GM19239 (cell line): ENCODE measurements at regions not wholly inside any gene's neighbourhood (a gene's known extent, or its start where the extent isn't known, plus 50 kb on each side); places are given as distances from the start of the nearest gene placed in this dataset.

ENCODE experiments used
- DNase-seq: peaks from one replicate; pipeline ENCODE4 v3.0.0; 2011; ENCODE audit warnings: low spot score; ENCODE audit not compliant: insufficient read length
- FAIRE-seq: peaks from 2 replicates; lab custom pipeline; 2011; peaks lifted over from hg19 to GRCh38; lab: Jason Lieb, UNC

DNA sequence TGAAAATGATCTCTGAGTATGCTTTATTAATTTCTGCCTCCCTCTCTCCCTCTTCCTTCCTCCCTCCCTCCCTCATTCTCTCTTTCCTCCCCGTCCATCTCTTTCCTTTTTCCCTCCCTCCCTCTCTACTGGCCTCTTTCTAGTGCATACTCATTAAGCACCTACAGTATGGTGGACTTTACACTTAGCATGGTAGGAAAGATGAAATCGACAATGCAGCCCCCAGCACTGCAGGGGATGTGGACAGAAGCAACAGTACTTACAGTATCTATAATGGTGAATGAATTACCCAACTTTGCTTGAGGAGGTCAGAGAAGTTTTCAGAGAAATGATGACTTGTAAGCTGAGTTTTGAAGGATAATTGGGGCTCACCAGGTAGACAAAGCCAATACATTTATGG lies 143.8 kb upstream of the RPS6KA3 start:
- FAIRE-seq, result peak; percentile 28
- no peak for DNase-seq

DNA sequence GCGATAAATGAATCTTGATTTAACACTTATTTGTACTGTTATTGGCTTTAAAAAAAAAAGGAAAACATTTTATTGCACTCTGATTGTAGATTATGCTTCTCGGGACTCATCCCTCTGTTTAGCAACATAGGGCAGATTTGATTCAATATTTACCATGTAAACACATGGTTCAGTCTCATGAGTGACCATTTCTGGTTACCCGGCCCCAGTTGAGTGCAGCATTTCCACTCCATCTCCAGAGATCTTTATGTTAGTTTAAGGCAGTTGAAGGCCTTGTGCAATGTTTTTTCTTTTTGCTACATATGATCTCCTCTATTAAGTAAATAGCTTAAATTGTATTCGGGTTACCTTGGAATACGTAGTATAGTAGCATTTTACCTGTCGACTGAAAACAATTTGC lies 143.3 kb upstream of the RPS6KA3 start:
- DNase-seq, result no peak

DNA sequence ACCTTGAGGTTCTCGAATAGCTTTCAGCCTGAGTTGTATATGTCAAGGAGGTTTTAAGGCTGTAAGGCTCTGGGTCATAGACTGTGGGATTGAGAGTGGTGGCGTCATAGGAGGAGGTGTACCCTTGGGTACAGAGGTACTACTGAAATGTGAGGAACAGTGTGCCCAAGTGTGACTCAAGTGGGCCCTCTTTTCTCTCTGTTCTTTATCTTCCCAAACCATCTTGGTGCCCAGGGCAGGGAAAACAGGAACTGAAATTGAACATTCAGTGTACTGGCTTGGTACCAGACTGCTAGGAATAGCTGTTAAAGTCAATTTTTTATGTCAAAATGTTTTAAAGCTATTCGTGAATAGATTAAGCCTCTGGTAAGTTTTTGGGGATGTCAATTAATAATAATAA lies 136.2 kb upstream of the RPS6KA3 start:
- no peak for FAIRE-seq

More for the DNA sequence above, 143.3 kb upstream of the RPS6KA3 start:
- FAIRE-seq, result no peak

DNA sequence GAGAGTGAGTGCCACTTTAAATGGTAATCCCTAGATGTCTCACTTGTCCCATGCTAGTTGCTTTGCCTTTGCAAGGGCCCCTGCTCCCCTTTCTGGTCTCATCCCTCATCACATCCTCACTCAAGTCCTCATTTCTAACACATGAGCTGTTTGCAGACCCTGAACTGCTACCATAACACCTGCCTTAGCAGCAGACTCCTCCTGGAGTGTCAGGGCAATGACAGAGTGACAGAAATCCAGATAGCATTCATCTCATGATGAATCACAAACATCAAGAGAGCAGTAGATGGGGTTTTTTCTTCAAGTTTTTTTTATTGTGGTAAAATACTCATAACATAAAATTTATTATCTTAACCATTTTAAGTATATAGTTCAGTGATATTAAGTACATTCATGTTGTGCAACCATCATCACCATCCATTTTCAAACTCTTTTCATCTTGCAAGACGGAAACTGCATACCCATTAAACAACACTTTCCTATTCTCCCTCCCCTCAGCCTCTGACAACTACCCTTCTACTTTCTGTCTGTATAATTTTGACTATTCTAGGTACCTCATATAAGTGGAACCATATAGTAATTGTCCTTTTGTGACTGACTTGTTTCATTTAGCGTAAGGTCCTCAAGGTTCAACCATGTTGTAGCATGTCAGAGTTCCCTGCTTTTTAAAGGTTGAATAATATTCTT lies 133.2 kb upstream of the RPS6KA3 start:
- DNase-seq (no peak), FAIRE-seq (peak; percentile 37)

More for the DNA sequence above, 136.2 kb upstream of the RPS6KA3 start:
- no peak for DNase-seq

DNA sequence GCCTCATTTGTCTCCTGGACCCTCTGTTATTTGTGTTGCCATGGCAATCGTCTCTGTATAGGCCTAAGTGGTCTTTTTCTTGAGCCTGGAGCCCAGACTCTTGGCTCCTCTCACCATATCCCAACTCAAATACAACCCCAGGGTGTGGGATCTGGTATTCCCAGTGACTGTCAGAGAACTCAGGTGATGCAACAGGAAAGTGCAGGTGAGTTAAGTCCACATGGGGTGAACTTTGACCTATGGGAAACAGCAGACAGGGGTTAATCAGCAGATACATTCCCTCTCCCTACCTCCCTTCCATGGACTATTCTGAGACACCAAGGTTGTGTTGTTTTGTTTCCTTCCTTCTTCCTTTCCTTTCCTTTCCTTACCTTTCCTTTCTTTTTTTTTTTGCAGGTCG lies 130.9 kb upstream of the RPS6KA3 start:
- FAIRE-seq (no peak), DNase-seq (no peak)

DNA sequence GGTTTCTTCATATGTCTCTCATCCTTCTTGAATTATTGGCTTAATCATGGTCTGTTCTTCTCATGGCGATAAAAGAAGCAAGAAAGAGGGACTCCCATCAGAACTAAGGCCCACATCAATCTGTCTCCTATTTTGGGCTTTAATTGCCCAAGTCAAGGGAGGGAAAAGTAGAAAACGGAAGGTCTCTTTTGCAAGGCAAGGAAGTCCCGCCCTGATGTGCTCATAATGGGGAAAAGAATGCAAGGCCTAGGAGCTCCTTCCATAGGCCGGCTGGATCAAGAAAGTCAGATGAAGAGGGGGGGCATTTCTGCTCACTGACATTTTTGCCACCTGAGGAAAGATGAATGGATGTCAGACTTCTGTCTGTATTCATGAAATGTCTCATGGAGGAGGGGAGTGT lies 127.7 kb upstream of the RPS6KA3 start:
- no peak for DNase-seq

DNA sequence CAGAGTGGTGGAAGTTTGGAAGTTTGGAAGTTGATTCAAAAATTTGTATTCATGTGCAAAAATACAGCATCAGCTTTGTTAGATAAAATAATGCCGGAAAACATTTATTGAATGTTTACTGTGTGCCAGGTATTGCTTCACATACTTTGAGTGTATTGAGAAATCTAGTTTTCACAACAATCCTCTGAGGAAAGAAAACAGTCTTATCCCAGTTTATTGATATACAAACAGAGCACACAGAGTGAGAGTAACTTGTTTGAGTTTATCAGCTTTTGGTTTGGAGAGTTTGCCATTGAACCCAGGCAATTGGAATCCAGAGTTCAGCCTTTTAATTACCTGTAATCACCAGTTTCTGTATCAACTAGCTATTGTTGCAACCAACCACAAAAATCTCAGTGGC lies 127.2 kb upstream of the RPS6KA3 start:
- no peak for FAIRE-seq
- no peak for DNase-seq

More for the DNA sequence above, 127.7 kb upstream of the RPS6KA3 start:
- no peak for FAIRE-seq

DNA sequence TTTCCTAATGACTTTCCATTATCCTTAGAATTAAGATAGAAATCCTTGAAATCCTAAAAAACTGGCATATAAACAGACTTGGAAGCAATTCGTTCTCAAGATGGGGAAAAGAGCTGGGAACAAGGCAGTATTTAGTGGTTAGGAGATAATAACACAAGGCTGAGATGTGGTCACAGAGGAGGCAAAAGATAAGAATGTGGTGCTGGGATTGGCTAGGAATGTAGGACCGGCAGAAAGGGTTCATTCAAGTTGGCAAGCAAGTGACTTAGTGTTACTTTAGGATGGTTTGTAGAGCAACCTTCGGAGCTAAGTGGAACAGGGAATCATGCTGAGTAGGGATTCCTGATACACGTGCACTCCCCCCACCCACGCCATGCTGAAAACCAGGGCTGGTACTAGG lies 121.9 kb upstream of the RPS6KA3 start:
- FAIRE-seq, result no peak

DNA sequence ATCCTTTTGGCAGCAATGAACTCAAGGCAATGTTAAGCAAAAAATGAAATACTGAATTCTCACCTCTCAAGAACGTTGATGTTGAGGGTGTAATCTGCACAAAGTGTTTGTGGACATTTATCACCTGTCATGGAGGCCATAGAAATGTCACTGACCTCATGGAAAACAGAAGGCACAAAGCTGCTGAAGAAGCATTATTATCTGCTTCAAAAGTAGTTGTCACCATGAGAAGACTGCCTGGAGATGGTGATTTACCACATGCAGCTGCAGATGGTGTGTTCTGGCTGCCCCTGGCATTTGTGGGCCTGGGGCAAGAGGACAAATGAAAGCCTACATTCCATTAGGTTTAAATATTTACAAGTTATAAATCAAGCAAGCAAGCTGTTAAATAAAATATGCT lies 116.8 kb upstream of the RPS6KA3 start:
- no peak for DNase-seq

More for the DNA sequence above, 121.9 kb upstream of the RPS6KA3 start:
- no peak for DNase-seq

DNA sequence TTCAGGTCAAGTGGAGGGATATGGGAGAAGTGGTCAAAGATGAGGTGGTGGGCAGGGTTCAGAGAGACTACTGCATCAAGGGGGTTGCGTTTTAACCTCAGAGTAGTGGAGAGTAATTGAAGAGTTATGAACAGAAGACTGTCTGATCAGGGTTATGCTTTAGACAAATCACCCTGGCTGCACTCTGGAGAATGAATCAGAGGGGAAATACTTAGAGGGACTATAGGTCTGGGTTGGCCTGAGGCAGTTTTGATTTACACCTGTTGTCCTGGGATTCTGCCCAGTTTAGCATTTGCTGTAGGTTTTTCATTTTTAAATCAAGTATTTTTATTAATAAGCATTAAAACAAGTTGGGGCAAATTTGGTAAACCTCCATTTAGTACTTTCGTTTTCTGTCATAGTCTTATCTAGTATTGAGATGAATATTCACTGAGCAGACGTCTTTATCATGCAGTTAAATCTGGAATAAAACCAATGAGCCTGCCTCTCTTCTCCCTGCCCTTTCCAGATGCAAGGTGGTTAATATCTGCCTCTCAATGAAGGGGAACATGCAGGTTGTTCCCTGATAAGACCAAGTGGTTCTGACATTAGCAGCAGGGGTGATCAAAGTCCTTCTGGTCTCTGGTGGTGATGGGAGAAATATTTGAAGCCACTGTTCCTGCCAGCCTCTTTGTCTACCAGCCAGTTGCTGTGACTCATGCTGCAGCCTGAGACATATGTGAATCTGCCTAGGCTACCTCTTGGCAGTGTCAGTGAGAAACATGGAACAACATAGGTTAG lies 116.0 kb upstream of the RPS6KA3 start:
- FAIRE-seq, result peak; percentile 54

More for the DNA sequence above, 116.8 kb upstream of the RPS6KA3 start:
- FAIRE-seq, result peak; percentile 64

DNA sequence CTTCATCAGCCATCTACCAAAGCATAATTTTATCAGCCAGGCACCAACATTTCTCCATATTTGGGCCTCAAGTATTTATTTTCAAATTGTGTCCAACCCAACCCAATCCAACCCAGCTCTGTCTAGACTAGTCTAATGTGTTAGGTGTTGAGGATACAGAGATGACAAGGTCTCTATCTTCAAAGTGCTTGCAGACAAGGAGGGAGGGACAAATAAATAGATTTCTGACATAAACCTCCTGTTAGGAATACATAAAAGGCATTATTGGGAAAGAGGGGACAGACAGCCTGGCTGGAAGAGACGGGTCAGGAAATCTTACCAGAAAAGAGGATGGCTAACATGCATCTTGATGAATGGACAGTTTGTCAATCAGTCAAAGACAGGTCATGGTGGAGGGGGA lies 115.4 kb upstream of the RPS6KA3 start:
- FAIRE-seq, result peak; percentile 88
- DNase-seq, result no peak

More for the DNA sequence above, 116.0 kb upstream of the RPS6KA3 start:
- DNase-seq, result no peak

DNA sequence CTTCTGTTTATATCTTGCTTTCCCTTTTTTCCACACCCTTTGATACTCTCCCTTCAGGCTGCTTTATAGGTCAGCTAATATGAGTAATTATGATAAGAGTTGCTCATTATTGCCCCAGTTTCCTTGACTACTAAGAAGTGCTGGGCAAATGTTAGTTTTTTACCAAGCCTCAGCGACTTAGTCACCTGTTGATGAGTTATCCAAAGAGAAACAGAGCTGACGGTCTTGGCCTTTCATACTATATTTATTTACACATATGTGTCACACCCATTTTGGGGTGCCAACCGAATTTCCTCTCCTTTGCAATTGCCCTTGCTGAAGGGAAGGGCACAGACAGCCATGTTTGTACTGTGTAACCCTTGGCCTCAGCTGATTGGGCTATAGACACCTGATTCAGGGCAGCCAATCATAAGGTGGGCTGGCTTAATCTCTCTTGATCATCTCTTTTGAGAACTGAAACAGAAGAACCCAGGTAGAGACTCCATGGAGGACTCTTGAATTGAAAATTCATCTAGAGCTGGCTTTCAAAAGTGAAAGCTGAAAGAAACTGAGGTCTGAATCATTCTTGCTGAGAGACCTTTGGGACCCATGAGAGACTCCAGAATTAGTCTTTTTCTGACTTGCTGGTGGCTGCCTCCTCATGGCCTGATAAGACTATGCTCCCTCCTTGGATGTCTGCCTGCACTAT lies 111.7 kb upstream of the RPS6KA3 start:
- FAIRE-seq, result no peak
- DNase-seq, result no peak

DNA sequence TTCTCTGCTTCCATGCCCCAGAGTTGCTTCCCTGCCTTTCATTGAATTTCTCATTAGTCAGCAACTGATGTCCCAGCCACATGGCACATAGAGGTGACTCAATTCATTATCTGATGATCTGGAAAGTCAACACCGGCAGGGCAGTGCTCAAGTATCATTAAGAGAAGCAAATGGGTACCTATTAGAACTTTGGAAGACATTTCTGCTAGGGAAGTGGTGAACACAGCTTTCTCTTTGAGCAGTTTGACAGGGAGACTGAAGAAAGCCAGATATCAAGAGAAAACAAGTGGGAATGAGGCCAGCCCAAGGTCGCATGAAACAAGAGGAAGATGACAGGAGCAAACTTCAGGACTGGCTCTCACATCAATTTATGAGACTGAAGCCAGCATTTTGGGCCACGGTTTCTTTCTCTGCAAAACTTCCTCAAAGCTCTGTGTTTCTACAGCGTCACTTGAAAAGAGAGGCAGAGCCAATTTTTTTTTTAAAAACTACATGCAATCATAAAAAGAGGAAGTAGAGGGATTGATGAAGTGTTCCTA lies 108.3 kb upstream of the RPS6KA3 start:
- FAIRE-seq (peak; percentile 40), DNase-seq (no peak)

DNA sequence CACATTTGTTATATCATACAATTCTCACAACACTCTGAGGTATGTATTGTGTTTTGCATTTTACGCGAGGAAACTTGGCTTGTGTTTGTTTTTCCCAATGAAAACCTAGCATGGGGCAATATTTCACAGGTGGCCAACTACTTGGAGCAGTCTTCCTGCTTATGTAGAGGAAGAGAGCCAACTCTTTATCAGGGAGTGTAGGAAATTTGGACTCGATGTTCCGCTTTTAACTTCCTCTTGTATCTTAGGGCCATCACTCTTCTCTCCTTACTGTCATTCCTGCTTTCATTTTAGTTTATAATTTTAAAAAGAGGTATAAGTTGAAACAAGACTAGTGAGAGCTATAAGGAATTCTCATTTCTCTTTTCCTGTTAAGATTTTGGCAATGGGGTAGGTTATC lies 107.7 kb upstream of the RPS6KA3 start:
- no peak for FAIRE-seq

DNA sequence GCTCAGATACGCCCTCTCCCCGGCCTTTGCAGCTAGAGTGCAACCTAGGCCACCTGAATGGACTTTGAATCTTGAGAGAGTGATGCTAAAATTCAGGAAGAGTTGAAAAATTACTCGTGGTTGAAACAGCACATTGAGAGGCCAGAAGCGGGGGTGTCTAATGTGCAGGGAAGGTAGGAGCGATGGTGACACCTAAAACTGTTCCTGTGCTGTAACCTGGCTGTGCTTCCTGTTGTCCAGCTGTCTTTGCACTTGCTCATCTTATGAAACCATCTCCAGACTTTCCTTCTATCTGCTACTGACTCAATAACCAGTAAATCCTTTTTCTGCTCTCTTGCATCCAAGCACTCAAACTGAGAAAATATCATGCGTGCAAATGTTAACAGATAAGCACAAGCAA lies 106.4 kb upstream of the RPS6KA3 start:
- FAIRE-seq, result peak; percentile 80

More for the DNA sequence above, 107.7 kb upstream of the RPS6KA3 start:
- no peak for DNase-seq

DNA sequence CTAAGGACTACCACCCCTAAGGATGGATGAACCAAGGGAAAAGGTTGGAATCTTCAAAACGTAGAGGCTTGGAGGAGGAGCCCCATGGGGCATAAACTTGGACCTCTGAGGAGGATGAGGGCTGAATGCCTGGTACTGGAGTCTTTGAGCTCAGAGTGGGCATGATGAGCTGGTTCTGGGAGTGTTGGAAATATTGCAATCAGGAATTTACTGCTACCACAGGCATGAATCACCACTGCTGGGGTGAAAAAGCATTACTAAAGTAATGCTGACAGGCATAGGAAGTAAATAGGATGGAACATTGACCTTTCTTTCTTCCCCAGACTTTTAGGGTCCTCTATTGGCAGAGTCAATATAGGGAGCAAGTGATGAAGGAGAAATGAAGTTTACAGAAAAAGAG lies 105.8 kb upstream of the RPS6KA3 start:
- DNase-seq (no peak), FAIRE-seq (no peak)

More for the DNA sequence above, 106.4 kb upstream of the RPS6KA3 start:
- no peak for DNase-seq

DNA sequence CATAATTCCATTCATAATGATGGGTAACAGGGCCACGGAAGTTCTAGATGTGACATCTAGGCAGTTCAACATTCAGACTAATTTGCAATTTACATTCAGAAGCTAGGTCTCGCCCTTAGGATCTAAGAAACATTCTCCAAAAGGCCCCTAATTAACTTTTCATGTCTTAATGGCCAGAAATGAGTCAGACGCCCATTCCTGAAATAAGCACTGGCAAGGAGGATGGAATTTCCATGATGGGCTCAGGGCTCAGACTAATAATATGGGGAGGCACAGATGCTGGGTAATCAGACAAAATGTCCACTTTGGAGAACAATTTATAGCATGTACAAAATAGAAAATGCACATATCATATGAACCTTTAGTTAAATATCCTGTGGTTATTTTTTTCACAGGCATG lies 102.8 kb upstream of the RPS6KA3 start:
- FAIRE-seq (no peak), DNase-seq (no peak)

DNA sequence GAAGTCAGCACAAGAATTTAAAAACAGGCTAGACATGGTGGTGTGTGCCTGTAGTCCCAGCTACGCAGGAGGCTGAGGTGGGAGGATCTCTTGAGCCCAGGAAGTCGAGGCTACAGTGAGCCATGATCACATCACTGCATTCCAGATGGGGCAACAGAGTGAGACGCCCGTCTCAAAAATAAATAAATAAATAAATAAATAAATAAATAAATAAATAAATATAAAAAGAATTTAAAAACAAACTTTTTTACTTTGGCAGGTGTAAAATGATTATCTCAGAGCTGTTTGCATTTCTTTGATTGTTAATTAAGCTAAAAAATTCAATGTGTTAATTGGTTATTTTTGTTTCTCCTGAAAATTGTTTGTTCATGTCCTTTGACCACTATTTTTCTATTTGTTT lies 97.5 kb upstream of the RPS6KA3 start:
- DNase-seq (no peak), FAIRE-seq (no peak)

DNA sequence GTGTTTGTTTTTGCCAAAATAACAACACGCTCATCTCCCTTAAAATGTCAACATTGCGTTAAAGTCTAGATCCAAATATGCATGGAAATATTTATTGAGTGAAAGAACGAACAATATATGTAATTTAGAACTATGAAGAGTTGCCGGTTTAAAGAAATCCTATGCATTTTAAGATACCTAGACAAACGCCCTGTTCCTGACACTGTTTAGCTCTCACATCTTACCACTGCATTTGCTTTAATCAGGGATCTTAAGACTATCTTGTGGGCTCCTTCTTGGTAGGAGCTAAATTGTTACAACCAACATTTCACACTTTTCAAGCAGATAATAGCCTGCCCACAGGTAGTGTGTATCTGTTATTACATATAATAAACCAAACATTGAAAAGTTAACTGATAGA lies 96.6 kb upstream of the RPS6KA3 start:
- FAIRE-seq (no peak), DNase-seq (no peak)
